ENCODE measurements at regions not wholly inside any gene's neighbourhood (a gene's known extent, or its start where the extent isn't known, plus 50 kb on each side); places are given as distances from the start of the nearest gene placed in this dataset.
A peak's percentile ranks its signal among the peaks of the same experiment; 100 is the strongest.

DNA sequence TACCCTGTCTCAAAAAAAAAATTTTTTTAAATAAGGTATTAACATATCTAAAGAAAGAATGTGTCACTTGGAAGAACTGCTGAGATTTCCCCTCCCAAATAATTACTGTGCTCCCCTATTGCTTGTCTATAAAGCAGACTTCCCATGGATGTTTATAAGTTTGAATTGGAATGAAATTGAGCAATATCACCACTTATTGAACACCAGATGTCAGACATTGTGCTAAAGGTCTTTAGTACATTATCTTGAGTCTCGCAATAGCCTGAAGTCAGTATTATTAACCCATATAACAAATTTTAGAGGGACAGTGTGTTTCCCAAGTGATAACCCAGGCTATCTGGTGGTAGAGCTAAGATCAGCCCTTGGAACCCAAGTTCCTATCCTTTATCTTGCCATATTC, 69.0 kb upstream of the EPCAM start:
- WGBS (ENCODE audit: insufficient coverage, insufficient replicate concordance, low lambda C conversion rate, missing lambda C conversion rate): 100% methylated on average over 1 of the region's 1 CpG
- no peak for FAIRE-seq
- no peak overlapping the region for H3K9ac ChIP-seq (ENCODE audit: control insufficient read depth, insufficient read depth, low read length)

More for the DNA sequence above, 69.0 kb upstream of the EPCAM start:
- no TSS peak for BruUV-seq (replicated peaks)
- no peaks in the 10 kb centered on the region for H3K79me2 ChIP-seq (ENCODE audit: control insufficient read depth, insufficient read depth, low read length)
- peak overlapping the region; percentile 65 for H3K27ac ChIP-seq (ENCODE audit: control insufficient read depth, insufficient read depth)
- TF ChIP-seq EP300 (IDR thresholded peaks at IDR 0.05; ENCODE audit: borderline replicate concordance in 1 of 2, control insufficient read depth in 1 of 2, low read depth in 2 of 2, low read length in 2 of 2) (no peak), JUNB (IDR thresholded peaks at IDR 0.05) (no peak), RAD51 (IDR thresholded peaks at IDR 0.05) (no peak)
- TF ChIP-seq, protein P1, sequence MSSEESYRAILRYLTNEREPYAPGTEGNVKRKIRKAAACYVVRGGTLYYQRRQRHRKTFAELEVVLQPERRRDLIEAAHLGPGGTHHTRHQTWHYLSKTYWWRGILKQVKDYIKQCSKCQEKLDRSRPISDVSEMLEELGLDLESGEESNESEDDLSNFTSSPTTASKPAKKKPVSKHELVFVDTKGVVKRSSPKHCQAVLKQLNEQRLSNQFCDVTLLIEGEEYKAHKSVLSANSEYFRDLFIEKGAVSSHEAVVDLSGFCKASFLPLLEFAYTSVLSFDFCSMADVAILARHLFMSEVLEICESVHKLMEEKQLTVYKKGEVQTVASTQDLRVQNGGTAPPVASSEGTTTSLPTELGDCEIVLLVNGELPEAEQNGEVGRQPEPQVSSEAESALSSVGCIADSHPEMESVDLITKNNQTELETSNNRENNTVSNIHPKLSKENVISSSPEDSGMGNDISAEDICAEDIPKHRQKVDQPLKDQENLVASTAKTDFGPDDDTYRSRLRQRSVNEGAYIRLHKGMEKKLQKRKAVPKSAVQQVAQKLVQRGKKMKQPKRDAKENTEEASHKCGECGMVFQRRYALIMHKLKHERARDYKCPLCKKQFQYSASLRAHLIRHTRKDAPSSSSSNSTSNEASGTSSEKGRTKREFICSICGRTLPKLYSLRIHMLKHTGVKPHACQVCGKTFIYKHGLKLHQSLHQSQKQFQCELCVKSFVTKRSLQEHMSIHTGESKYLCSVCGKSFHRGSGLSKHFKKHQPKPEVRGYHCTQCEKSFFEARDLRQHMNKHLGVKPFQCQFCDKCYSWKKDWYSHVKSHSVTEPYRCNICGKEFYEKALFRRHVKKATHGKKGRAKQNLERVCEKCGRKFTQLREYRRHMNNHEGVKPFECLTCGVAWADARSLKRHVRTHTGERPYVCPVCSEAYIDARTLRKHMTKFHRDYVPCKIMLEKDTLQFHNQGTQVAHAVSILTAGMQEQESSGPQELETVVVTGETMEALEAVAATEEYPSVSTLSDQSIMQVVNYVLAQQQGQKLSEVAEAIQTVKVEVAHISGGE (CRISPR knock-in tag; IDR thresholded peaks at IDR 0.05): no peak
- H3K4me3 ChIP-seq: no peak overlapping the region
- ChIA-PET SMC1A (ENCODE audit: uncharacterized antibody, unreplicated experiment) (interaction anchor here (1.1 to 6.9 kb wide), 9 partner anchors 8 to 317 kb away, joined by 3 to 145 read pairs (median 13); no protein-coding TSS in a partner anchor), POLR2A (interaction anchor here (0.6 to 4.3 kb wide), 10 partner anchors 8 to 1095 kb away, joined by 3 to 82 read pairs (median 6); no protein-coding TSS in a partner anchor), CTCF (interaction anchor here (1.3 to 2.7 kb wide), 10 partner anchors 10 to 129 kb away, joined by 3 to 40 read pairs (median 9); no protein-coding TSS in a partner anchor), RAD21 (ENCODE audit: unreplicated experiment) (interaction anchor here (1.2 to 3.2 kb wide), 13 partner anchors 8 to 452 kb away, joined by 3 to 129 read pairs (median 5); no protein-coding TSS in a partner anchor)
- DNase-seq (ENCODE audit: low read depth, low spot score) (no peak), ATAC-seq (no peak; the same call in 2 of the 3 replicates)
- no peak overlapping the region; the same call in 1 of the 2 replicates for H2AFZ ChIP-seq (ENCODE audit: control insufficient read depth, low read depth, low read length)
- peak overlapping the region; percentile 67; the same call in 1 of the 2 replicates for H3K4me2 ChIP-seq (ENCODE audit: control insufficient read depth, insufficient read depth)
- no peaks in the 10 kb centered on the region for H3K36me3 ChIP-seq (ENCODE audit: control insufficient read depth in 2 of 2, insufficient read depth in 2 of 2, low read length in 1 of 2)
- peaks cover 29% of the 10 kb centered on the region for H3K4me1 ChIP-seq (ENCODE audit: control insufficient read depth, insufficient read depth, low read length)
- no peaks in the 10 kb centered on the region for H3K9me3 ChIP-seq (replicated peaks; ENCODE audit: control insufficient read depth, insufficient read depth, low read length)
- no peaks in the 10 kb centered on the region for H4K20me1 ChIP-seq (ENCODE audit: control insufficient read depth, insufficient read depth)
- H3K27me3 ChIP-seq (replicated peaks in 1 of 2; ENCODE audit: control insufficient read depth in 2 of 2, insufficient read depth in 2 of 2, low read length in 1 of 2): no peaks in the 10 kb centered on the region
- intact Hi-C loops (cut with micrococcal nuclease; ENCODE audit: unreplicated experiment): no loop called here
- in situ Hi-C loops (cut with MboI): no loop called here

All from GM12878 (cell line).